ENCODE measurements at regions not wholly inside any gene's neighbourhood (a gene's known extent, or its start where the extent isn't known, plus 50 kb on each side); places are given as distances from the start of the nearest gene placed in this dataset.

GRCh38 chr4:11546391-11547175 lies 117.9 kb upstream of the HS3ST1 start:
- peak; percentile 4 for DNase-seq

GRCh38 chr4:11545651-11546050 lies 117.0 kb upstream of the HS3ST1 start:
- DNase-seq: no peak

- no peak for DNase-seq
Measured at GRCh38 chr4:11544211-11544610, 115.5 kb upstream of the HS3ST1 start.

DNA sequence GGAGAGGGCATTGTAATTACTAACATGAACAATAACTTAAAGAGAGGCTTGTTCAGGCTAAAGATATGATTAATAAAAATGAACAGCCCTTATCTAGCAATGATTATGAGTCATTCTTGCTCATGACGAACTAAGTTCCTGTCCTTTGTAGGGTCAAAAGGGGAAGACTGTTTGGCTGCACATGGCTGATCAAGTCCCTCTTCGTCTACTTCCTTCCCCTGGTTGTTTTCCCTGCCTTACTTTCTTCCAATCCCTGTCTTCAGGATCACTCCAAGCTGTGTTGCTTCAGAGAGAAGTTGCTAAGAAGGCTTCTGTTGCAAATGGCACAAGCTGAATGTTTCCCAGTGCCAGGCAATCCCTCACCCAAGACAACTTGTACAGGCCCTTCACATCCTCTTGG lies 115.0 kb upstream of the HS3ST1 start:
- DNase-seq: peak; percentile 41

DNA sequence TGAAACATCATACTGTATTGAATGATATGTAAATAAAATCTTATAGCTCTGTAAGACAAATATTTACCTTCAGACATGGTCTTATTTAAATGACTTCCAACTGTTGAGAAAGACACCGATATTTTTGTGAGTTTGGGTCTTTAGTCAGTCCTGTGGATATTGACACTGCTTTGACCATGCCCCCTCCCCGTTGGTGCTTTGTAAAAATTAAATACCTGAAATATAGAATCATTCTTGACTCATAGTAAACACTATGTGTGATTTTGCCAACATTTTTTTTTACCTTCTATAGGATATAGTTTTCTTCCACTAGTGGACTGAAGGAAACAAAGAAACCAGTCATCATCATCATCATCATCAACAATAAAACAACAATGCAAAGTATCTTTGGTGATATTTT lies 114.3 kb upstream of the HS3ST1 start:
- no peak for DNase-seq

GRCh38 chr4:11537846-11538245 lies 109.2 kb upstream of the HS3ST1 start:
- no peak for DNase-seq

DNA sequence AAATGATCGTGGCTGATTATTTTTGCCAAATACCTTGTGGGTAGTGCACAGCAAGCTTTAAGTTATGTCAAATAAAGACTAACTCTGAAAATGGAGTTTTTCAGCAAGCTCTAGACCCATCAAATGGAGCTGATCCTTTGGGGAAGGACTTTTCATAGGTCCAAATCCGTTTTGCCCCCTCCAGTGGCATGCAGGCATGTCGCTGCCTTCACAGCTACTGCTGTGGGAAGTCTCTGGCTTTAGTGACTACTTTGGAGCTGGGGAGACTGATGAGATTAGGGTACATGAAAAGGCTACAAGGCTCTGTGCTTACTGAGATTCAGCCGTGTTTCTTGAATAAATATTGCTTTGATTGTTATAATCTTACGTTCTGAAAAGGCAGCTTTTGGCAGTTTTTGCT lies 106.6 kb upstream of the HS3ST1 start:
- DNase-seq: no peak

DNA sequence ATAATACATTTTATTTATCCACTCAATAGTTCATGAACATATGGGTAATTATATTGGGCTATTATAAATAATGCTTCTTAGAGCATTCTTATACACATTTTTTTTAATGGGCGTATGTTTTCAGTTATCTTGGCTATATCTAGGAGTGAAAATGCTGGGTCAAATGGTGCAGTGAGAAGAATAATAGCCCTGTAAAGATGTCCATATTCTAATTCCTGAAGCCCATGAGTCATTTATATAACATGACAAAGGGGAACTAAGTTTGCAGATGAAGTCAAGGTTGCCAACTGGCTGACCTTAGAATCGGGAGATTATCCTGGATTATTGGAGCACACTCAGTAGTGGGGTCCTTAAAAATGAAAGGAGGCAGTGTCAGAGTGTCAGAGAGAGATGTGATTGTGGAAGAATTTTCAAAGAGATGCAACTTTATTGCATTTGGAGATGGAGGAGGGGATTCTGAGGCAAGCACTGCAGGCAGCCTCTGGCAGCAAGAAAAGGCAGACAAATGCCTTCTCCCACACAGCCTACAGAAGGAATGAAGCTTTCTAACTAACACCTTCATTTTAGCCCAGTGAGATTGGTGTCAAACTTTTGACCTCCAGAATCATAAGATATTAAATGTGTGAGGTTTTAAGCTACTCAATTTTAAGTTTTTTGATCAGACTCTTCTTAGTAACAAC lies 106.1 kb upstream of the HS3ST1 start:
- DNase-seq: no peak

GRCh38 chr4:11532138-11532537 lies 103.4 kb upstream of the HS3ST1 start:
- DNase-seq: no peak

DNA sequence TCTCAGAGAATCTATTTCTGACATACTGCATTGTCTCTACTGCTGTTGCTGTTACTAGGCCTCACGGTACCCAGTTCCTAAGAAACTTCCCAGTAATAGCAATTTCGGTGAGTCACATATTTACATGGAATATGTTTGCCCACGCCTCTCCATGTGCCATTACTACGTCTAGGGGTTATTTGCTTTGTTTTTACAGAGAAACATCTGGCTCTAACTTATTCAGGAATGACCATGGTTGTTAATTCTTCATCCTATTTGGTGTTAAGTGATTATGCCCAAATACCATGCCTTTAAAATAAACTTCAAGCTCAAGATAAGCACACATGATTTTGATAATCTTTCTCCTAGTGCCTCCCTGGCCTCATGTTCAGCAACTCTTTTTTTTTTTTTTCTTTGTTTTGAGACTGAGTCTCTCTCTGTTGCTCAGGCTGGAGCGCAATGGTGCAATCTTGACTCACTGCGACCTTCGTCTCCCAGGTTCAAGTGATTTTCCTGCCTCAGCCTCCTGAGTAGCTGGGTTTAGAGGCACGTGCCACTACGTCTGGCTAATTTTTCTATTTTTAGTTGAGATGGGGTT lies 101.0 kb upstream of the HS3ST1 start:
- no peak for DNase-seq

- DNase-seq: no peak
Measured at GRCh38 chr4:11525085-11525484, 96.4 kb upstream of the HS3ST1 start.

GRCh38 chr4:11518754-11519153 lies 90.1 kb upstream of the HS3ST1 start:
- no peak for DNase-seq

DNA sequence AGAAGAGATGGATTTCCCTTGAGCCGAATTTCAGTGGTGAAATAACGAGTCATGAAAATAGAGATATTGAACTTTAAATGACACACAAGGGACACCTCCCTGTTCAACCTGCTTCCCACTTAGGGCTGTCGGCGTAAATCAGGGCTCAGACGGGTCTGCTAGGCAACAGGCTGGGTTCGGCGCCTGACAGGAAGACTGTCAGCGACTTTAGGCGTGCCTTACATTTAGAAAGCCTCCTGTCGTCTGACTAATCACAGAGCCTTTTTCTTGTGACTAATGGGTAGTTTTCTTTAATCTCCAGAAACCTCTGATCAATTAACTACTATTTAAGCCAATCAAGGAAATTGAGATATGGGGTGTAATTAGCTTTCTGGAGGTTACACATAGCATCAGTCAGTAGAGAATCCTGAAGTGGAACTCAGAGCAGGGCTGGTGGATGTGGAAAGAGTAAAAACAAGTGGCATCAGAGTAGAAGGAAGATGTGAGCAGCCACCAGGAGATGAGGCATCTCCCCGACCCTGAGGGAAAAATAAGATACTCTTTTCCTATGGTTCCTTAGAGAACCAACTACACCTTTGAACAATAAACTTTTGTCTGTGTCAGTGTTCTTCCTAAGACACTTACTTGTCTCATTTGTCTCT lies 86.2 kb upstream of the HS3ST1 start:
- no peak for DNase-seq

DNA sequence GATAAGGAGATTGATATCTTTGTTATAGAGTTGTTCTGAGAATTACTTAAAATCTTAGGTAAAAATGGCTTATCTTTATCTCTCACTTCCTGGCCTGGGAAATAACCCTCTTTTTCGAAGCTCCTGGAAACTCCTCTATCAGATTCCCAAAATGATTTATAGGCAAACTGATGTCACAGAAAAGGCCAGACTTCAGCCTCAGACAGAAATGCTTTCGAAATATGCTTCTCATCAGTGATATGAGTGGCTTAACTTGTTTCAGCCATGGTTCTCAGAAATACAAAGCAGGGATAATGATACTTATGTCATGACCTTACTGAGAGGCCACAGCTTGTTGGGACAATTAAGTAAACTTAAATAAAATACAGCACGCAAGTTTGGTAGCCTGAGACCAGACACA lies 85.3 kb upstream of the HS3ST1 start:
- DNase-seq: no peak

DNA sequence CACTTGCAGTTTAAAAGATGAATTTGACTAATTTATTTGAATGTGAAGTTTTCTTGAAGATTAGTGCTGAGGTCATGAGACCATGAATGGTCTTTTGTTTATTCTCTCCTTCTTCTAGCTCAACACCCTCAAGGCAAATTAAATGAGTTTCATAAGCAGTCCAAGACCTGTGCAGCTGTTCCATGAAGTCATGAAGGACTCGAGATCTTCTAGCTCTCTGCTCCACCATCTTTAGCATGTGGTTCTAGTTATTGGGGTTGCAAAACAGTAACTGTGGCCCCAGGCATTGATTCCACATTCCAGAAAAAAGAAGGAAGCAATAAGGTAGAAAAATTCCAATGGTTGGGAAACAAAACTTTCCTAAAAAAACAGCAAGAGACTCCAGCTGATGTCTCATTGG lies 84.2 kb upstream of the HS3ST1 start:
- no peak for DNase-seq

DNA sequence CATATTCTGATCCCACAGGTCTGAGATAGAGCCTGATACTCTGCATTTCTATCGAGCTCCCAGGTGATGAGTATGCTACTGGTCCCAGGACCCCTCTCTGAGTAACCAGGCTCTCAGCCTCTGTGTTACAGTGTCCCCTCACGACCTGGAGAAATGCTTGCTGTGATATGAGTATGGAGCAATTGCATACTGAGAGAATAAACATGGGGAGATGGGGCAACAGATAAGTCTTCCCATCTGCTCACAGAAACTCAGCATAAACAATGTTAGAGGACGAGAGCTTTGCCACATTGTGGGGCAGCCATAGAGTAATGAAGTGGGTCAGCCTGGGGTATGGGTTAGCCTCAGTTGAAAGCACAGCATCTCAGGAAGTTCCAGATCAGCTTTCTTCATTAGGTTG lies 82.6 kb upstream of the HS3ST1 start:
- DNase-seq: no peak

GRCh38 chr4:11507920-11508319 lies 79.2 kb upstream of the HS3ST1 start:
- DNase-seq: no peak

DNA sequence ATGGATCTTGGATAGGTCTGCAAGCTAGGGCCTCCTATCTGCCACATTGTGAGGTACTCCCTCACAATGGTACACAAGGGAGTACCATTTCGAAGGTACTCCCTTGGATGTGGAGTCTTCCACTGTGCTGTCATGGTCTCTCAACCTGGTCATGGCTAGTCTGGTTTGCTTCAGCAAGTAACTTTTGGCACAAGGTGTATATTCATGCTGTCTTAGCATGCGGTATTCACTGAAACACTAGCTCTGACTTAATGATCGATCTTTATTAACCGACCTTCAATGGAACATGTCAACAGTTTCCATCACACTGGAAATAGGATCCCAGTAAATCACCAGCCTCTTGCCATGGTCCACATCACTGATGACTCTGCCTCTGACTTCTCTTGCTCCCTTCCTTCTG lies 77.5 kb upstream of the HS3ST1 start:
- no peak for DNase-seq

- DNase-seq: peak; percentile 20
Measured at GRCh38 chr4:11505221-11505971, 76.7 kb upstream of the HS3ST1 start.

DNA sequence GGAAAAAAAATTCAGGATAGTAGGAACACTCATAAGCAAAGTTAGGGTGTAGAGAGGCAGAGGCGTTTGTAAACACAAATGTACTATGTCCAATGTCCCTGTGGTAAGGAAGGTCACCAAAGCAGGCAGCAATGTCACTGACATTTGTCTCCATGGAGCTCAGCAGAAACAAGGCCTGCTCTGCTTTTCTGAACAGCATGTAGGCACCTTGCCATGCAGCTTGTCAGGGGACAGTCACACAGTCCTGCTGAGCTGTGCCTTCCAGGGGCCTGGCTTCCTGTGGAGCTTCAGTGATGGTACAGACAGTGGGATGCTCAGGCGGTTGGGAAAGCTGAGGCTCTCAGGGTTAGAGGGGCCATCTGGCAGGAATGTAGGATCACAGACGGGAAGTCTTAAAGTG lies 74.5 kb upstream of the HS3ST1 start:
- no peak for DNase-seq

- DNase-seq: no peak
Measured at GRCh38 chr4:11497972-11498371, 69.3 kb upstream of the HS3ST1 start.

GRCh38 chr4:11497212-11497806 lies 68.6 kb upstream of the HS3ST1 start:
- DNase-seq: peak; percentile 28
